ENCODE measurements at regions not wholly inside any gene's neighbourhood (a gene's known extent, or its start where the extent isn't known, plus 50 kb on each side); places are given as distances from the start of the nearest gene placed in this dataset.

DNA sequence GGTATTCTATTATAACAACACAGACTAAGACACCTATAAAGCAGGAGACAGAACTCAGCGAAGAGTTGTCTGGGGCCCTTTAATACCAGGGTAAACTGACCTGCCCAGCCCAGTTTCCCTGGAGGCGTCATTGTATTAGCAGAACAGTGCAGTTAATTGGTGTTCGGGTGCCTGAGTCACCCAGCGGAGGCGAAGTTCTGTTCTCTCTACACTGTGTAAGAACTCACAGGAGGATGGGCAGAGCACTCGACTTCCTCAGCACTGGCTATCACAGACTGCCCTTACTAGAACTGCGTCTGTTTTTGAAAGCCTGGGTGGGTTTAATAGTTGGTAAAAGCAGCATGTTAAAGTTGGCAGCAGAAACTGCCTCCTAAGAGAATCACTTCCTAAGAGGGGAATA lies 106.5 kb upstream of the ATP8B1 start:
- Histone ChIP-seq H3K4me3 (no peak overlapping the region), H3K4me1 (ENCODE audit: low read depth) (no peaks in the 10 kb centered on the region), H3K27me3 (no peaks in the 10 kb centered on the region), H3K27ac (no peak overlapping the region), H3K36me3 (no peaks in the 10 kb centered on the region), H3K9me3 (ENCODE audit: low read depth) (no peaks in the 10 kb centered on the region)
- peak in 1 of 2 donors; percentile 7 for DNase-seq (ENCODE audit: low read depth in 1 of 2, low spot score in 1 of 2)
- no peak for TF ChIP-seq CTCF (IDR thresholded peaks at IDR 0.05; ENCODE audit: low read depth, low read length)

- Histone ChIP-seq H3K4me1 (ENCODE audit: low read depth) (no peaks in the 10 kb centered on the region), H3K4me3 (no peak overlapping the region), H3K9me3 (ENCODE audit: low read depth) (no peaks in the 10 kb centered on the region), H3K27ac (no peak overlapping the region), H3K36me3 (no peaks in the 10 kb centered on the region), H3K27me3 (no peaks in the 10 kb centered on the region)
- peak in 1 of 2 donors; percentile 6 for DNase-seq (ENCODE audit: low read depth in 1 of 2, low spot score in 1 of 2)
- TF ChIP-seq CTCF (IDR thresholded peaks at IDR 0.05; ENCODE audit: low read depth, low read length) = no peak
These were observed 105.0 kb upstream of the ATP8B1 start for GRCh38 chr18:57908092-57908491.

DNA sequence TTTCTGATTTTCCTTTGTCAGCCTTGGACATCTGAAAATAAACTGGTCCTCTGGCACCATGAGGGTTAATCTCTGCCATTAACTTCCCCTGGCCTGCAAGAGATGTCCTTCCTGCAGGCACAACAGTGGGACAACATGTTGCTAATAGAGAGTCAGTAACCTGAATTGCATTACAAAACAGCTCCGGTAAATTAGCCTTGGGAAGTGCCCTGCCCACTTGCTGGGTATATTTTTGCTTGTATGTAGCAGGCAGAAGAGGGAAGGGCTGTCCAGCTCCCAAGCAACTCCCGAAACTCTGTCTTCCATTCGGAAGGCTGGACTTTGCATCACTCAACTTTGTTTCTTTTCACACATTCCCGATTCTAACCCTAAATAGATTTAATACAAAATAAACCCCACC lies 104.4 kb upstream of the ATP8B1 start:
- H3K9me3 ChIP-seq (ENCODE audit: low read depth) = no peaks in the 10 kb centered on the region
- H3K36me3 ChIP-seq = no peaks in the 10 kb centered on the region
- no peak for DNase-seq (ENCODE audit: low read depth in 1 of 2, low spot score in 1 of 2)
- no peaks in the 10 kb centered on the region for H3K4me1 ChIP-seq (ENCODE audit: low read depth)
- no peak overlapping the region for H3K27ac ChIP-seq
- no peak overlapping the region for H3K4me3 ChIP-seq
- H3K27me3 ChIP-seq = no peaks in the 10 kb centered on the region
- no peak for TF ChIP-seq CTCF (IDR thresholded peaks at IDR 0.05; ENCODE audit: low read depth, low read length)

DNA sequence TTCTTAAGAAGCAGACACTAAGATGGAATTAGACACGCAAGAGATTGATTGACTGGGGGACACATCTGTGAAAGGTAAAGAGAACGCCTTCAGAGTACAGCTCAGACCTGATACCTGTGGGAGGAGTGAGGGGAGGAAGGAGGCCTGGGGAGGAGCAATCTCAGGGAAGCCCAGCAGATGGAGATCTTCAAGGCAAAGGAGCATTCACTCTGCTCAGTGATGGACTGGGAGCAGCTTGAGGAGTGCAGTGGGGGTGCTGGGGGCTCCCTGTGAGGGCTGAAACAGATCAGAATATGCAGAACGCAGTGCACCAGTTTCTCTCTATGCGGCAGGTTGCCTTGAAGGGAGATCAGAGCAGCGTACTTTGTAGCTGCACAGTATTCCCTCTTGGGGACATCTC lies 103.7 kb upstream of the ATP8B1 start:
- Histone ChIP-seq H3K4me3 (no peak overlapping the region), H3K27me3 (no peaks in the 10 kb centered on the region), H3K36me3 (no peaks in the 10 kb centered on the region), H3K4me1 (ENCODE audit: low read depth) (no peaks in the 10 kb centered on the region), H3K9me3 (ENCODE audit: low read depth) (no peaks in the 10 kb centered on the region), H3K27ac (no peak overlapping the region)
- TF ChIP-seq CTCF (IDR thresholded peaks at IDR 0.05; ENCODE audit: low read depth, low read length) = no peak
- no peak for DNase-seq (ENCODE audit: low read depth in 1 of 2, low spot score in 1 of 2)

DNA sequence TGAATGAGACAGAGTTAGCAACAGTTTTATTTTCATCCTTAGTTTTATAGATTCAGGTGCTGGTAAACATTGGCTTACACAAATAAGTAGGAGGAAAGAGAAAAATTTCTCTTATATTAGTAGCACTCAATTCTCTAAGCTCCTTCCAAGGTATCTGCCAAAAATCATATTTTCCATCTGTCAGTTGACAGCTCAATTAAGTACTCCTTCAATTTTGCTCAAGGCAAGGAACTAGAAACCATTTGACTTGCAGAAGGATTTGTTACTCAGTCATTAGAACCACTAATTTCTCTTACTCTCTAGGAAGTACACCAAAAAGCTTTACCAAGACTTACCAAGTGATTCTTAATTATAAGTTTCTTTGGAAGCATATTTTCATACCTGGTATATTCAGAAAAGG lies 101.4 kb upstream of the ATP8B1 start:
- no peak for TF ChIP-seq CTCF (IDR thresholded peaks at IDR 0.05; ENCODE audit: low read depth, low read length)

DNA sequence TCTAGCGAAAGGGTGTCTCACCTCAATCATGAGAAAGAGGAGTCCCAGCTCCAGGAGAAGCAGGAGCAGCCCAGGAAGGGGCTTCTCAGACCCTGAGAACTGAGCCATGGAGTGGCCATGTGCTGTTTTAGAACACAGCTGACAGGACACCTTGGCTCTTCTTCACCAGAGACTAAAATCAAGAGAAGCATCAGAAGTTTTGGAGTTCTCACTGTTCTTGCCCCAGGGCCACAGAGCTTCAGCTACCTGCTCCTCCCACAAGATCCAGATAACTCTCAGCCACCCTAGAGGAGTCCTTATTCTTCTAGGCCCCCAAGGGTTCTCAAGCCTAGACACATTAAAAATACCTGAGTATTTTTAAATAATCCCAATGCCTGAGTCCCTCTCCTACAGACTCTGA lies 99.6 kb upstream of the ATP8B1 start:
- DNase-seq (ENCODE audit: low read depth in 1 of 2, low spot score in 1 of 2) = no peak
- H3K36me3 ChIP-seq = no peaks in the 10 kb centered on the region
- no peaks in the 10 kb centered on the region for H3K27me3 ChIP-seq
- H3K4me3 ChIP-seq = no peak overlapping the region
- H3K27ac ChIP-seq = no peak overlapping the region
- no peaks in the 10 kb centered on the region for H3K9me3 ChIP-seq (ENCODE audit: low read depth)
- H3K4me1 ChIP-seq (ENCODE audit: low read depth) = no peaks in the 10 kb centered on the region
- TF ChIP-seq CTCF (IDR thresholded peaks at IDR 0.05; ENCODE audit: low read depth, low read length) = no peak

More for the DNA sequence above, 101.4 kb upstream of the ATP8B1 start:
- Histone ChIP-seq H3K9me3 (ENCODE audit: low read depth) (no peaks in the 10 kb centered on the region), H3K4me3 (no peak overlapping the region), H3K27ac (no peak overlapping the region), H3K27me3 (no peaks in the 10 kb centered on the region), H3K4me1 (ENCODE audit: low read depth) (no peaks in the 10 kb centered on the region), H3K36me3 (no peaks in the 10 kb centered on the region)
- DNase-seq (ENCODE audit: low read depth in 1 of 2, low spot score in 1 of 2) = no peak
